ENCODE measurements at regions not wholly inside any gene's neighbourhood (a gene's known extent, or its start where the extent isn't known, plus 50 kb on each side); places are given as distances from the start of the nearest gene placed in this dataset.
A peak's percentile ranks its signal among the peaks of the same experiment; 100 is the strongest.
"Not testable (repeated sequence)": the region's sequence is repeated elsewhere in the genome, so short reads cannot be mapped to it uniquely, and the experiment has no call there.

DNA sequence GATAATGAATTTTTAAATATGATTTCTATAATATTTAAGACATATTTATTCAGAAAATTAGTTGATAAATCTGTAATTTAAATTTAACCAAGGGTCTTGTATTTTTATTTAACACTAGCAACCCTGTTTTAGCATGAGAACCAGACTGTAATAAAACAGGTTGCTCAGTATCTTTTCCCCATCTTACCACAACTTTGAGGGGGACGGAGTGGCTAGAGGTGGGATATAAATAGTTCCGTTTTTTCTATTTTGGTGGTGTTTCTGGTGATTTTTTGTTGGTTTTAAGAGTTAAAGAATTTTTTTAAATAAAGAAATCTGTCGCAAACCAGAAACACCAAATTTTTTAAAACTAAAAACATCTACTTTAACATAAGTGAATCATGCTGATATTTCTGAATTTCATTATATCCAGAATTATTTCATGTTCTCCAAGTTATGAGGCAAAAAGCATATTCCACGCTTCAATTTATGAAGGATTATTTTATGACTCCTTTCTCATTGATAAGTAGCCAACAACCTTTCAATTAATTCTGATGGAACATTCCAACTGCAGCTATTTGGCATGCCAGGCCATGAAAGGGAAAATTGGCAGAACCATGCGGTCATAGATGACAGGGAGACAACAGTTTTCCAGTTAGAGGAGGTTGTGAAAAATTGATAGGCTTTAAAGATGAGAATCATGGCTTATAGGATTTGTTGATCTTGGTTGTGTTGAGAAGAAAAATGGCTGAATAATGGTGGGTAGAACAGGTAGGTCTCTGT lies 151.9 kb upstream of the CARMIL1 start:
- no peak for DNase-seq

DNA sequence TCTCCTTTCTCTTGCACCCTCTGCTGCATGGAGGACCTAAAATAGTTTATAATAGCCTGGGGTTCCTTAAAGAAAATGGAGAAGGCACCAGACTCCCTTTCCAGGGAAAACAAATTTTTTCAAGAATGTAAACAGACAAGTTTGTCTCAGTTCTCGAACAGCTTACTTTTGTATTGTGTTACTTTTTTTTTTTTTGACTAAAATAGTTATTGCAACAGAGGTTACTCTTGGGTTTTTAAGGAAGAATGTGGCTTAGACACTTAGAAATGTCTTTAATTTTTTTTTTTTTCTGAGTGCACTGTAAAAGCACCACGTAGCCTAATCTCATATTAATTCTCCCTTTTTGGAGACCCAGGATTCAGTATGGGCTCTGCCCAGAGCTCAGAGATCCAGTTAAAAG lies 148.7 kb upstream of the CARMIL1 start:
- DNase-seq, result no peak

DNA sequence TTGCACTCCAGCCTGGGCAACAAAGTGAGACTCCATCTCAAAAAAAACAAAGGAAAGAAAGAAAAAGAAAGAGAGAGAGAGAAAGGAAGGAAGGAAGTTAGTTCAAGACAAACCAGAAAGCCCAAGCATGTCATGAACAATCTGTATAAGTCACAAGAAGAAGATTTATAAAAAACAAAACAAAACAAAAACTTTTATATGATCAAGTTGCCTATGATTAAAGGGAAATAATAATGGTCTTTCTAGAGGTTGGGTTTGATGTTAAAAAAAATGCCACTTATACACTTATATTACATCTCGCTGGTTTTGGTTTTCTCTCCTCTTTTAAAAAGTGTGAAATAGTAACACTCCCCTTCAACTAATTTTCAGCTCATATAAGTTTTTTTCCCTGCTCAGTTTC lies 146.2 kb upstream of the CARMIL1 start:
- peak; percentile 26 for DNase-seq

DNA sequence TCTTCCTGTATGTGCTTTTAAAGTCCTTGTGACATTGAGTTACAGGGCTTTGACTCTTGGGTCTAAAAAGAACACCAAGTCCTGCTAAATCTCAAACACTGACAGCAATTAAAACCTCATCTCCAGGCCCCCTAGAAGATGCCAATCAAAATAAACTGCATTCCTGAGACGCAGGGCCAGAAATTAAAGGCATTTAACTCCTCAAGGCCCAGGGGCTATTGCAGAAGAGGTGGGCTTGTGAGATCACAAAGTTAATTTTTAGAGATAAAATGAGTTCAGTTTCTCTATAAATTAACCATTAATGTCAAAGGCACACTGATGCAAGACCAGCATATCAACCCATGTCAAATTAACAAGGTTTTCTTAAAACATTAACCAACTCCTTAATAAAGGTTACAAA lies 145.6 kb upstream of the CARMIL1 start:
- DNase-seq, result no peak

DNA sequence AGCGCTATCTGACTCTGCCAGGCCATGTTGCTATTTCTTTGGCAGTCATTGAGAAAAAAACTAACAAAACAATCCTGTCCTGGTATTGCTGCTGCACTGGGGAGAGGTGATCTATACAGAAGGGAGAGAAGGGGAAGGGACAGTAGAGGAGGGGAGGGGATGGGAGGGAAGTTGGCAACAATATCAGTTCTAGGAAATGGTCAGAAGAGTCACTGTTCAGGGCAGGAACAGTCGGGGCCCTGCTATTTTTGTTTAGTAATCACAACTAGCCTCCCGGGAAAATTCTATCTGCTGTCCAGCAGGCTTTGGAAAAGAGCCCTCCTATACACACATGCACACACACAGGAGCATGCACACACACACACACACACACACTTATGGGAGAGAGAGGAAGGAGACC lies 142.3 kb upstream of the CARMIL1 start:
- no peak for DNase-seq

DNA sequence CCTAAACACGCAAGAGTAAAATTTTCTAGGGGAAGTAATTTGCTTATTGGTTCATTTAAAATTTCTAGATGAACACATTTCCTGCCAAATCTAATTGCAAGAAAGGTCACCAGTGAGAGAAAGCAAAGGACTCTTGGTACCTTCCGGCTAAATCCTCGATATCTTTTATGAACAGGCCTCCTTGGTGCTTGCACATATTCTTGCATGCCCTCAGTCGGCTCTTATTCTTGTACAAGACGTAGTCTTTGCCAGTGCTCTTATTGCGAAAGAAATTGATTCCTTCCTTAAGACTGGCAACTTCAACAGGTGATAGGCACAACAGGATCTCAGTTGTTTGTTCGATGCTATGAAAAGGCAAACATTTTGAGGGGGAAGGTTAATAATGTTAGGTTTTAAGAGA lies 141.7 kb upstream of the CARMIL1 start:
- no peak for DNase-seq

DNA sequence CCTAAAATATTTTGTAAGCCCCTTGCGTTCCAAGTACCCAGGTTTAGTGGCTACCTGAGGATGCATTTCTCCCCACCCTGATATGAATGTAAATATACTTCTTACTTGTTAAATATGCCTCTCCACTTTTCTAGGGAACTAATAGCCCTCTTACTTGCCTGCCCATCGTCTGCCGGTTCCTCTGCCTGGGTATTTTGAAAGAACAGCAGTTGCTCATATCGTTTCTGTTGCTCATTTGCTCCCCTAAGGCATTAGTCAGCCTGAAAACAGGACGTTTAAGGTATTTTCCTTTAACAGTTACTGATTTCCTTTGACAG lies 141.3 kb upstream of the CARMIL1 start:
- no peak for DNase-seq

DNA sequence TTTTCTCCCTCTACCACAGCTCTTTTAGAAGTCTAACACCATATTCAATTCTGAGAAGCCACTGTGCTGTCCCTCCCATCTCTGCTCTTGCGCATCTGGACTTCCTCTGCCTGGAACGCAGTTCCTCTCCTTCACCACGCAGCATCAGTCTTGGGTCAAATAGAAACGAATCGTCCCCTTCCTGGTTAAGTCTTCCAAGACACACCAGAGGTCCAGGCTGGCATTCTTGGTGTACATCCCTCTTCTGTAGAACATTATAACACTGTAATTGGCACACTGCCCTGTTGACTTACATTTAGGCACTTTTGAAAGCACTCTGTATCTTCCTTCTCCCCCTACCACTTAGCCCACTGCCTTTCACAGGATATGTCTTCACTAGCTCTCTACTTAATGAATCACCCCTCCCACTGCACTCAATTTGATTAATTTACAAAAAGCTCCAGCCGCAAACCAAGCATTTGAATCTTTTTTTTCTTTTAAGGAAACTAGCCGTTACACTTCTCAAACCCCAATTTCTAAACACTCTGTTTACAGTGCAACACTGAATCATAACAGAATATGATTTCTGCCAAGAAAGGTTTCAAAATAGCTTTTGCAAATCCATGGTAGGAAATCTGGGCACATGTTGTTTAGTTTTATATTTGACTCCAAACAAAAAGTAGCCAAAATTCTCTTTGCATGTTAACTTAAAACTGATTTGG lies 140.8 kb upstream of the CARMIL1 start:
- peak; percentile 55 for DNase-seq

DNA sequence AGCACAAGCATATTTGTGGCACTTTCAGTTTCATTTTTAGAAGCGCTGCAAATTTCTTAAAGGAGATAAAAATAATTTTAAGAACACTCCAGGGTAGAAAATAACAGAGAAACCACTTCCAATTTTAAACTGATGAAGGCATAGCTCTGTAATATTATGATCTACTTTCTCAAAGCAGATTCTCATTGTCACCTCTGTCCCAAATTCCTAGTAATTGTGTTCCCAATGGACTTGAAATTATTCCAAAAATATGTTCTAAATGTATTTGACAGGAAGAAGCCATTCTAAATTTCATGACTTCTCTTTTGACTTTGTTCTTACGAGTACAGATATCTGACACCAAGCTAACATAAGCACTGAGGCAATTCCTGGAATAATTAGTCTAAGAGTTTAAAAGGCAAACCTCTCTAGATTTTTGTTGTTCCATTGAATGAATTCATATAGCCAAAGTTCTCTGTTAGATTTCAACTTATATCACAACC lies 140.2 kb upstream of the CARMIL1 start:
- no peak for DNase-seq

DNA sequence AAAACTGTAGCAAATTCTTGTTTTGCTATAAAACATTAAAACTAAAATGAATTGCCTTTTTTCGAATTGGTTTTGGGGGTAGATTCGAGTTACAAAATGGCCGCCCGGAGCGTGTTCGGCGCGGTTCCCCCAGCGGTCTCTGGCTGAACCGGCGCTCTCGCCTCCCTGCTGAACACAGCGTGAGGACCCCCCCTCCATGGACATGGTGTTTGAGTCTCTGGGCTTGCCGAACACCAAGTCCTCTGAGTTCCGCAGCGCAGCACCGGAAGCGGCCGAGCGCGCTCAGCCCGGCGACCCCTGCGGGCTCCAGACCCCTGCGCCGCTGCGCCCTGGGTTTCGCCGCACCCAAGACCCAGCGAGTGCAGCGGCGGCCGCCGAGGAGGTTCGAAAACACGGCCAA lies 139.6 kb upstream of the CARMIL1 start:
- not testable (repeated sequence) for DNase-seq

DNA sequence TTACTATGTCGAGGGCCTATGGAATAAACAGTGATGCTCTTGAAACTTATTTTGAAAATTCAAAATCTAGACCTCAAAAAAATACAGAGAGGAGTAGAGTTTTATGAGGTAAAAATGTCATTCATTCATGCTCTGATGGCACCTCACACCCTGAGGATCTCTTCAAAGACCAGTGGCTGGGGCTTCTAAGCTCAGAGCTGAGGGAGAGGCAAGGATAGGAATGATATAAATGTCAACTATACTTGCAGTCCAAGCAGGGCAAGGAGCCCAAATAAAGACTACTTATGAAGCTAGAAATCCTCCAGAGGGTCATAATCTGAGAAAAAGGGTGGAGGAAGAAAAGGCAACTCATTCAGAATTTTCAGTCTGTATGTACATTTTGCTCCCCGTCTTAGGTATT lies 136.7 kb upstream of the CARMIL1 start:
- no peak for DNase-seq

DNA sequence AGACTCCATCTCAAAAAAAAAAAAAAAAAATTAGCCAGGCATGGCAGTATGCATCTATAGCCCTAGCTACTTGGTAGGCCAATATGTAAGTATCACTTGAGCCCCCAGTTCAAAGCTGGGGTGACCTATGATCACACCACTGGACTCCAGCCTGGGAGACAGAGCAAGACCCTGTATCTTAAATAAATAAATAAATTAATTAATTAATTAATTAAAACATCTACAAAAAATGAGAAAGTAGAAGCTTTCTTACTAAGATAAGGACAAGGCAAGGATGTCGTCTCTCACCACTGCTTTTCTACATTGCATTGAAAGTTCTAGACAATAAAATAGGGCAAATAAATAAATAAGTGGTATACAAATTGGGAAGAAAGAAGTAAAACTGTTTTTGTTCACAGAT lies 134.3 kb upstream of the CARMIL1 start:
- DNase-seq, result no peak

DNA sequence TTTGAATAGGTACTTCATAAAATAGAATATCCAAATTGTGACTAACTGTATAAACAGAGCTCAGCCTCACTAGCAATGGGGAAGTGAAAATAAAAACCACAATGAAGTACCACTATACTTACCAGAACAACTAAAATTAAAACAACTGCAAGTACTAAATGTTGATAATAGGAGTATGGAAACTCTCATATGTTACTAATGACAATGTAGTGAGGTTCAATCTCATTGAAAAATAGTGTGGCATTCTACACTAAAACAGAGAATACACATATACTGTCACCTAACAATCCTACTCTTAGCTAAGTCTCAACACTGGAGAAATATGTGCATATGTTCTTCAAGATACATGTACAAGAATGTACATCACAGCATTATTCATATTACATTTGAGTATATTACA lies 132.0 kb upstream of the CARMIL1 start:
- no peak for DNase-seq

DNA sequence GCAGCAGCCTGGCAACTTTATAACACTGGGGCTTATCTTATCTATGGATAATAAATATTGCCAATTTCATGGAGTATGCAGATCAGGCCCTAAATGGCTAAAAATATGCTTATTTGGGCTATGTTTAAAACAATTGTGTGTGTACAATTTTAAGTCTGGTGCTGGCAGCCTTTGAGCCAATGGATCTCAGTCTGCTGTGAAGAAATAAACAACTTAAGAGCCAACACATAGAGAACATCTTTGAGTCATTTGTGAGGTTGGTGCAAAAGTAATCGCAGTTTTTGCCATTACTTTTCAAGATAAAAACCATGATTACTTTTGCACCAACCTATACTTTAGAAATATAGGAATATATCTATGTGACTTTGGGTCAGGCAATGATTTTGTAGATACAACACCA lies 129.1 kb upstream of the CARMIL1 start:
- DNase-seq, result no peak

DNA sequence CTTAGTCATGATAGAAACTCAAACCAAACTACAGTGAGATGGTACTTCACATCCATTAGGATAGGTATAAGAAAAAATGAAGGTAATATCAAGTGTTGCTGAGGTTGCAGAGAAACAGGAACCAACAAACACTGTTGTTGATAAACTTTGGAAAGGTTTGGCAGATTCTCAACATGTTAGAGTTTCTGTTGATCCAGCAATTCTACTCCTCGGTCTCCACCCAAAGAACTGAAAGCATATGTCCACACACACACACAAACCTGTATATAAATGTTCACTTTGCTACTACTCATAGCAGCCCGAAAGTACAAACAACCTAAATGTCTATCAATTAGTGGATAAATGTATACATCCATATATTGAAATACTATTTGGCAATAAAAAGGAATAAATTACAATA lies 128.3 kb upstream of the CARMIL1 start:
- no peak for DNase-seq

DNA sequence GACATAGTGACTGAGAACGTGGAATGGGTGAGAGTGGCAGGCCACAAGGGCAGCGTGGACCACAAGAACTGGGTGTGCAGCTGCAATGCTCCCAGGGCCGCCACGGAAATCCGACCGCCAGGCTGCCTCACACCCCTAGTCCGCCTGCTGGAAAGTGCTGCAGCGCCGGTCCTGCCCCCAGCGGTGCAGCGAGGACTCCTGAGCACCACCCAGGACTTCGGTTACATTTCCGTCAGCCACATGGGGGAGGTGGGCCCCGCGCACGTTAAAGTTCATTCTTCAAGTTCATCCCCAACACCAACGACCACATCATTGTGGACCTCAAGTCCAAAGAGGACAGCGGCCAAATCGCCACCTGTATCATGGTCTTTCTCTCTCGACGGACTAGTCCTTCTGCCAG lies 126.1 kb upstream of the CARMIL1 start:
- no peak for DNase-seq

DNA sequence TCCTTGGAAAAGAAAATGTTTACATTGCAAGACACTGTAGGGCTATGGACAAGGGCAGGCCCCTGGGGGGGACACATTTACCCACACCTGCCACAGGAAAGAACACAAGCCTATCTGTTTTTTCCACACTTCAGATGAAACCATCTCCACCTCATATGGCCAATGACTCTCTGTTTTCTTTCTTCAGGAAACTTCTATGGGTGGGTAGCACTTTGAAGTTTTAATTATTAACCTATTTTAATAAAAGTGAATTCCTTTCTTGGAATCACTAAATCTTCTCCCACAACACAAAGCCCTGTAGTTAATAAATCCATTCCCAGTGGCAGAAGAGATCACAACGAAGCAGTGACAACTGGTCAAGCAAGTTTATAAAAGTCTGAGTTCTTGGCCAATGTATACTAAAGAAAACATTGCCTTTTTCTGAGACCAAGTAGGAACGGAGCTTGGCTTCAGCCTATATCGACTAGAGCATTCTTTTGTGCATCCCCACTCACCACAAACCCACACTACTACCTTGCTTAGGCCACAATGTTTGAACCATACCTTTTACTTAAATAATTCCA lies 125.1 kb upstream of the CARMIL1 start:
- no peak for DNase-seq

DNA sequence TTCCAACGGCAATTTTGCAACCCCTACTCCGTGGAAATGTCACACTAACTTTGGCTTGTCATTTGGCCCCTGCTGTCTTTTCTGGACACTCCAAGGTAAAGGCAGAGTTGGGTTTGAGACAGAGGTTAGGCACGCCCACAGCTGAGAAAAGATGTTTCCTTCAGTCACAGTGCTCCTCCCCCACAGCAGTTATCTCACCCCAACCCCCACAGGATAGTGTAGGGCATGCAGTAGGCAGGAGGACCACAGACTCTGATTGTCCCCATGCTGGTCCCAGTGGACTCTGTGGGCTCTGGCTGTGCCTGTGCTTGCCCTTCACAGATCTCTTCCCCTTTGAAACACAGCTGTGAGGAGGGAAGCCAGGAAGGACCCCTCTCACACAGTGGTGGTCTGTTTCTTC lies 124.0 kb upstream of the CARMIL1 start:
- DNase-seq, result no peak

DNA sequence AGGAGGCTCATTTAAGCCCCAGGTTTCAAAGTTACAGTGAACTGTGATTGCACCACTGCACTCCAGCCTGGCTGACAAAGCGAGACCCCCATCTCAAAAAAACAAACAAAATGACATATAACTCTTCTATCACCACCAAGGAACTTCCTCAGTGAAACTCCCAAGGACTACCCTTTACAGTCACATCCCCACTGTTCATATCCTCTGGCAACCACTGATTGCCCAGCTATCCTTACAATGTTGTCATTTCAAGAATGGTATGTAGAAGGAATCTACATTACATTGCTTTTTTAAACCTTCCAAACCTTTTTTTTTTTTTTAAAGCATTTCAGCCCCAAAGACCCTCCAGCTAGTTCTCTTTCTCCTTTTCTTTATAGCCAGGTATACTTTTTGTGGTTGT lies 123.1 kb upstream of the CARMIL1 start:
- DNase-seq, result no peak

DNA sequence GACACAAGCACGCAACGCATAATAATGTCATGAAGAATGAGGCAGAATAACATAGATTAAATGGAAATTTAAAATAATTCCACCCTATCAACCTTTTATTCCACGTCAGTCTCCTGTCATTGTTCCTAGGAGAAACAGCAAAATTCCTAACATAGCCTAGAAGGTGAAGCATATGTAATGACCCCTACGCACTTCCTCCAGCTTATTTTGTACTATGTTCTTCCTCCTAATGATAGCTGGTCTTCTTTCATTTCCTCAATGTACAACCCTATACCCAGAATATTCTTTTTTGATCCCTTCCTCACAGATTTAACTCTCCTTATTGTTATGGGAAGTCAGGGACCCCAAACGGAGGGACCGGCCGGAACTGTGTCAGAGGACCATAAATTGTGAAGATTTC lies 122.0 kb upstream of the CARMIL1 start:
- no peak for DNase-seq

DNA sequence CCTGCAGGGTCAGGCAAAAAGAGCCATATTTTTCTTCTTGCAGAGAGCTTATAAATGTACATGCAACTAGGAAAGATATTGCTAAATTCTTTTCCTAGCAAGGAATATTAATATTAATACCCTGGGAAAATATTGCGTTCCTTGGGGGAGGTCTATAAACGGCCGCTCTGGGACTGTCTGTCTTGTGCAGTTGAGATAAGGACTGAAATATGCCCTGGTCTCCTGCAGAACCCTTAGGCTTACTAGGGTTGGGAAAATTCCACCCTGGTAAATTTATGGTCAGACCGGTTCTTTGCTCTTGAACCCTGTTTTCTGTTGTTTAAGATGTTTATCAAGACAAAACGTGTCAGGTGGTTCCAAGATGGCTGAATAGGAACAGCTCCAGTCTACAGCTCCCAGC lies 121.3 kb upstream of the CARMIL1 start:
- DNase-seq, result no peak

DNA sequence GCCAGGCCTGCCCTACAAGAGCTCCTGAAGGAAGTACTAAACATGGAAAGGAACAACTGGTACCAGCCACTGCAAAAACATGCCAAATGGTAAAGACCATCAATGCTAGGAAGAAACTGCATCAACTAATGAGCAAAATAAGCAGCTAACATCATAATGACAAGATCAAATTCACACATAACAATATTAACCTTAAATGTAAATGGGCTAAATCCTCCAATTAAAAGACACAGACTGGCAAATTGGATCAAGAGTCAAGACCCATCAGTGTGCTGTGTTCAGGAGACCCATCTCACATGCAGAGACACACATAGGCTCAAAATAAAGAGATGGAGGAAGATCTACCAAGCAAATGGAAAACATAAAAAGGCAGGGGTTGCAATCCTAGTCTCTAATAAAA lies 119.0 kb upstream of the CARMIL1 start:
- DNase-seq, result not testable (repeated sequence)

DNA sequence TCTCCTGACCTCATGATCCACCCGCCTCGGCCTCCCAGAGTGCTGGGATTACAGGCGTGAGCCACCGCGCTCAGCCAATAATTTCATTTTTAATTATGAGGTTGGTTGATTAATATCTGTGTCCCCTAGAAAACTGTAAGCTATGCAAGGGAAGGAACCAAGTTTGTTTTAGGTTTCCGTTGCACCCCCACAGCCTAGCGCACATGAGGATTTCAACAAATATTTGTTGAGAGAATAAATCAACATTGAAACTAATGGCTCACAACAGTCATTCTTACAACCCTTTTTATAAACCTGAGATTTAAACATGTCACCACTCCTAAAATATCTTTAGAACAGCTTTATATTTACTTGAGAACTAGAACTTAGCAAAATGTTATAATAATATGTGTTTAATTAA lies 114.0 kb upstream of the CARMIL1 start:
- DNase-seq, result no peak

DNA sequence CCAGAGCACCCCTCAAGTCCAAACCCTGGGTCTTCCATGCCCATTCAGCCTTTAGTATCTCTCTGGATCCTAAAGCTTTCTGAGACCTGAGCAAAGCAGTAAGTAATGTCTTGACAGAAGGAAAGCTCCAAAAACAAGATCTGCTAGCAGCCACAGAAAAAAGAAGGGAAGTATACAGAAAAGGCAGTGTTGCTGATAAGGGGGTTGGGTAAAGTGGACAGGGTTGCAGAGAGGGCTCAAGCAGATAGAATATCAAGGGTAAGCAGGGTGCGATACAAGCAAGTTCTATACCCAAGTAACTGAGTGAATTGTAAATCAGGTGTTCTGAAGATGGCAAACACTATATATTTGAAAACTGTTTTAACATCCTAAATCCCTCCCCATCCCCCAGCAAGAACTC lies 113.4 kb upstream of the CARMIL1 start:
- DNase-seq, result no peak

Data from NCI-H226 (cell line).